ENCODE measurements at regions not wholly inside any gene's neighbourhood (a gene's known extent, or its start where the extent isn't known, plus 50 kb on each side); places are given as distances from the start of the nearest gene placed in this dataset.

- no peaks in the 10 kb centered on the region for H3K23me2 ChIP-seq (ENCODE audit: insufficient read length, low read depth, low read length, poor library complexity, severe bottlenecking)
- no peak overlapping the region for H3K14ac ChIP-seq (ENCODE audit: insufficient read depth, low read length)
- H3K56ac ChIP-seq (ENCODE audit: insufficient read length, low read depth, low read length), result no peak overlapping the region
- H3K27ac Mint-ChIP-seq, result peak overlapping the region in 1 of 3 experiments; percentile 23; a peak in 1 of 7 replicates
- TF ChIP-seq, protein P1, sequence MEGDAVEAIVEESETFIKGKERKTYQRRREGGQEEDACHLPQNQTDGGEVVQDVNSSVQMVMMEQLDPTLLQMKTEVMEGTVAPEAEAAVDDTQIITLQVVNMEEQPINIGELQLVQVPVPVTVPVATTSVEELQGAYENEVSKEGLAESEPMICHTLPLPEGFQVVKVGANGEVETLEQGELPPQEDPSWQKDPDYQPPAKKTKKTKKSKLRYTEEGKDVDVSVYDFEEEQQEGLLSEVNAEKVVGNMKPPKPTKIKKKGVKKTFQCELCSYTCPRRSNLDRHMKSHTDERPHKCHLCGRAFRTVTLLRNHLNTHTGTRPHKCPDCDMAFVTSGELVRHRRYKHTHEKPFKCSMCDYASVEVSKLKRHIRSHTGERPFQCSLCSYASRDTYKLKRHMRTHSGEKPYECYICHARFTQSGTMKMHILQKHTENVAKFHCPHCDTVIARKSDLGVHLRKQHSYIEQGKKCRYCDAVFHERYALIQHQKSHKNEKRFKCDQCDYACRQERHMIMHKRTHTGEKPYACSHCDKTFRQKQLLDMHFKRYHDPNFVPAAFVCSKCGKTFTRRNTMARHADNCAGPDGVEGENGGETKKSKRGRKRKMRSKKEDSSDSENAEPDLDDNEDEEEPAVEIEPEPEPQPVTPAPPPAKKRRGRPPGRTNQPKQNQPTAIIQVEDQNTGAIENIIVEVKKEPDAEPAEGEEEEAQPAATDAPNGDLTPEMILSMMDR (conservative IDR thresholded peaks at IDR 0.05), result no peak
- peaks cover 8 to 12% (median 8%) of the 10 kb centered on the region in 3 experiments for H3K36me3 Mint-ChIP-seq (ENCODE audit: insufficient read depth in 1 of 3, low read depth in 3 of 3)
- no peak overlapping the region for H2AK5ac ChIP-seq (ENCODE audit: insufficient read length, low read length)
- peaks cover 16 to 42% of the 10 kb centered on the region in 2 experiments for H3K9me3 Mint-ChIP-seq
- no peak overlapping the region for H3K27ac ChIP-seq (ENCODE audit: insufficient read length, low read depth, low read length)
- no peaks in the 10 kb centered on the region for H3K79me1 ChIP-seq (ENCODE audit: insufficient read depth, low read depth, low read length, poor library complexity, severe bottlenecking)
- H3K23ac ChIP-seq (ENCODE audit: insufficient read length, low read depth, low read length), result no peak overlapping the region
- no peak overlapping the region for H3K4ac ChIP-seq (ENCODE audit: low read depth, low read length)
- H3T11ph ChIP-seq (ENCODE audit: low read length), result no peak overlapping the region
- no peak overlapping the region for H3K4me3 Mint-ChIP-seq
- no peaks in the 10 kb centered on the region for H3K4me1 ChIP-seq (ENCODE audit: insufficient read depth, low read length)
- H3K9me3 ChIP-seq (ENCODE audit: control insufficient read depth, low read depth, low read length), result peaks cover 21% of the 10 kb centered on the region
- no peak overlapping the region for H4K8ac ChIP-seq (replicated peaks; ENCODE audit: insufficient read length, low read depth, low read length)
- no CpG with 5 or more reads among the region's 3 CpGs for WGBS (ENCODE audit: extremely low coverage, insufficient read length, low lambda C conversion rate)
- H2BK12ac ChIP-seq (ENCODE audit: insufficient read length, low read depth, low read length), result no peak overlapping the region
- no peak overlapping the region for H3K18ac ChIP-seq (ENCODE audit: insufficient read length, low read depth, low read length)
- no peak overlapping the region for H3K4me2 ChIP-seq (ENCODE audit: insufficient read depth, insufficient read length, low read length)
- no peak for DNase-seq
- H4K5ac ChIP-seq (ENCODE audit: insufficient read length, low read depth, low read length), result no peak overlapping the region
- no peak overlapping the region for H2BK15ac ChIP-seq (ENCODE audit: low read depth, low read length)
- H3K27me3 Mint-ChIP-seq (ENCODE audit: low read depth), result peaks cover 9% of the 10 kb centered on the region
- H3K9ac ChIP-seq (ENCODE audit: extremely low read depth, insufficient read length, low read length), result no peak overlapping the region
- no peak overlapping the region for H2BK20ac ChIP-seq (ENCODE audit: low read depth, low read length, poor library complexity, severe bottlenecking)
- no peak overlapping the region for H2BK120ac ChIP-seq (ENCODE audit: low read depth, low read length, poor library complexity, severe bottlenecking)
- H4K91ac ChIP-seq (ENCODE audit: insufficient read length, low read depth, low read length), result no peak overlapping the region
- H3K4me1 Mint-ChIP-seq, result no peaks in the 10 kb centered on the region
- H3K79me2 ChIP-seq (ENCODE audit: insufficient read depth, low read length), result no peaks in the 10 kb centered on the region
- no peak overlapping the region for H2BK5ac ChIP-seq (ENCODE audit: insufficient read length, low read length)
- no peaks in the 10 kb centered on the region for H3K27me3 ChIP-seq (ENCODE audit: insufficient read depth, low read length)
- H2AFZ ChIP-seq (ENCODE audit: low read length), result no peak overlapping the region
- no peaks in the 10 kb centered on the region for H4K20me1 ChIP-seq (ENCODE audit: control insufficient read depth, insufficient read depth, insufficient read length)
Measured at GRCh38 chr5:6886866-6887265, 173.6 kb downstream of the TENT4A start.

Measured in H9 (cell line).